COLO668 (cell line): ENCODE measurements at regions not wholly inside any gene's neighbourhood (a gene's known extent, or its start where the extent isn't known, plus 50 kb on each side); places are given as distances from the start of the nearest gene placed in this dataset.

Source experiments
- DNase-seq: peaks from one replicate; lab custom pipeline; 2025; ENCODE audit not compliant: unreplicated experiment; lab: John Stamatoyannopoulos, UW

- DNase-seq: no peak
Observed at GRCh38 chr7:115145512-115145911, 223.6 kb downstream of the MDFIC start.

GRCh38 chr7:115137816-115138215, 215.9 kb downstream of the MDFIC start:
- DNase-seq: no peak

- no peak for DNase-seq
Observed at GRCh38 chr7:115136796-115137443, 215.0 kb downstream of the MDFIC start.

- no peak for DNase-seq
Observed at GRCh38 chr7:115135769-115136410, 214.0 kb downstream of the MDFIC start.

GRCh38 chr7:115135146-115135545, 213.3 kb downstream of the MDFIC start:
- no peak for DNase-seq

GRCh38 chr7:115133248-115133647, 211.4 kb downstream of the MDFIC start:
- peak; percentile 75 for DNase-seq

GRCh38 chr7:115132096-115132495, 210.2 kb downstream of the MDFIC start:
- no peak for DNase-seq

- DNase-seq: no peak
Observed at GRCh38 chr7:115128154-115128553, 206.3 kb downstream of the MDFIC start.

- DNase-seq: no peak
Observed at GRCh38 chr7:115127399-115128021, 205.6 kb downstream of the MDFIC start.

- no peak for DNase-seq
Observed at GRCh38 chr7:115125750-115126149, 203.9 kb downstream of the MDFIC start.

- no peak for DNase-seq
Observed at GRCh38 chr7:115125312-115125711, 203.4 kb downstream of the MDFIC start.

- no peak for DNase-seq
Observed at GRCh38 chr7:115124409-115124939, 202.6 kb downstream of the MDFIC start.

- DNase-seq: no peak
Observed at GRCh38 chr7:115123441-115123840, 201.5 kb downstream of the MDFIC start.

- DNase-seq: no peak
Observed at GRCh38 chr7:115122388-115122787, 200.5 kb downstream of the MDFIC start.

- no peak for DNase-seq
Observed at GRCh38 chr7:115117748-115118147, 195.9 kb downstream of the MDFIC start.

GRCh38 chr7:115116773-115117715, 195.2 kb downstream of the MDFIC start:
- DNase-seq: no peak

GRCh38 chr7:115113776-115114175, 191.9 kb downstream of the MDFIC start:
- DNase-seq: no peak

GRCh38 chr7:115113131-115113530, 191.2 kb downstream of the MDFIC start:
- DNase-seq: no peak

- no peak for DNase-seq
Observed at GRCh38 chr7:115110523-115110922, 188.6 kb downstream of the MDFIC start.

GRCh38 chr7:115106316-115106715, 184.4 kb downstream of the MDFIC start:
- no peak for DNase-seq

- DNase-seq: no peak
Observed at GRCh38 chr7:115102738-115103137, 180.8 kb downstream of the MDFIC start.
